ENCODE measurements at regions not wholly inside any gene's neighbourhood (a gene's known extent, or its start where the extent isn't known, plus 50 kb on each side); places are given as distances from the start of the nearest gene placed in this dataset.

- no peak overlapping the region for H3K27ac ChIP-seq
- ChIA-PET CTCF (no interaction called here), POLR2A (ENCODE audit: low non-redundant PET) (no interaction called here)
- no peak for DNase-seq (ENCODE audit: low spot score)
- no peak for TF ChIP-seq CTCF (conservative IDR thresholded peaks at IDR 0.05; ENCODE audit: low read depth)
Measured at GRCh38 chr10:52635651-52636050, 136.9 kb downstream of the MBL2 start.

DNA sequence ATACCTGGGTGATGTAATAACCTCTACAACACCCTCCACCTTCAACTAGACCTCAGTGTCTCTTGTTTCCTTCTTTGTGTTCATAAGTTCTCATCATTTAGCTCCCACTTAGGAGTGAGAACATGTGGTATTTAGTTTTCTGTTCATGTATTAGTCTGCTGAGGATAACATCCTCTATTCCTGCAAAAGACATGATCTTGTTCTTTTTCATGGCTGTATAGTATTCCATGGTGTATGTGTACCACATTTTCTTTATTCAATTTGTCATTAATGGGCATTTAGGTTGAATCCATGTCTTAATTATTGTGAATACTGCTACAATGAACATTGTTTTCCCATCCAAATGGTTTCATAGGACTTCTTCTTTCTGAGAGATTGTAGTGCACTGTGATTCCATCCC is 135.7 kb downstream of the MBL2 start:
- ChIA-PET CTCF (no interaction called here), POLR2A (ENCODE audit: low non-redundant PET) (no interaction called here)
- no peak overlapping the region for H3K27ac ChIP-seq
- DNase-seq (ENCODE audit: low spot score): no peak
- no peak for TF ChIP-seq CTCF (conservative IDR thresholded peaks at IDR 0.05; ENCODE audit: low read depth)

DNA sequence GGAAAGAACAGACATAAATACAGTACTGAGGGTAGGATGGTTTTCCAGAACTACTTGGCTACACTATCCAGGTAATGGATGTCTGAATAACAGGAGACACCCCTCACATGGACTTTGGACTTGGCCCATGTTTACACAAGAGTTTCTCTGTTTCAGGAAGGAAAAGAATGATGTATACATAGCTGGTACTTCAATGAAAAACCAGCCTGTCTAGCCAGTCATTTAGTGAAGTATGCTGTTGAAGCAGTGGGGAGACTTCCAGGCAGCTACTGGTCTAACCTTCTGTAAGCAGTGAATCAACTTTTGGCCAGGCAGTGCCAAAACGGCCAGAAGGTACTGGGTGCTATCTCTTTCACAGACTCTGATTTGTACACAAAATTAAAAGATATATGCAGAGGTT is 135.0 kb downstream of the MBL2 start:
- CTCF ChIA-PET: no interaction called here
- POLR2A ChIA-PET (ENCODE audit: low non-redundant PET): no interaction called here
- no peak overlapping the region for H3K27ac ChIP-seq
- no peak for DNase-seq (ENCODE audit: low spot score)
- TF ChIP-seq CTCF (conservative IDR thresholded peaks at IDR 0.05; ENCODE audit: low read depth): no peak

DNA sequence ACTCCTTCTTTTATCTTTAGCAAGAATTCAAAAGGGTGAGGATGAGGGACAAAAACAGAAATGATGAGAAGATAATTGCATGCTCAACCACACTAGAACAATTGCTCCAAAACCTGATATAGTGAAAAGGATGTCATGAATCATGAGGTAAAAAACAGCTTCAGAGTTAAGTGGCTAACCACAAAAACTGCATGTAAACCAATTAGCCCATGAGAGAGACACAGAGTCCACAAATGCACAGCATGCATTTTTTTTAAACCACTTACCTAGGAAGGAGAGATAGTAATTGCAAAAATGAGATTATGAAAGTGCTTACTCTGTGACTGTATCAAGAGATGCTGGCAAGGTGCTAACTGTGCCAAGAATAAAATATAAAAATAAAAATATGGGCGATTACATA is 132.9 kb downstream of the MBL2 start:
- no peak for TF ChIP-seq CTCF (conservative IDR thresholded peaks at IDR 0.05; ENCODE audit: low read depth)
- ChIA-PET CTCF (no interaction called here), POLR2A (ENCODE audit: low non-redundant PET) (no interaction called here)
- H3K27ac ChIP-seq: no peak overlapping the region
- no peak for DNase-seq (ENCODE audit: low spot score)

DNA sequence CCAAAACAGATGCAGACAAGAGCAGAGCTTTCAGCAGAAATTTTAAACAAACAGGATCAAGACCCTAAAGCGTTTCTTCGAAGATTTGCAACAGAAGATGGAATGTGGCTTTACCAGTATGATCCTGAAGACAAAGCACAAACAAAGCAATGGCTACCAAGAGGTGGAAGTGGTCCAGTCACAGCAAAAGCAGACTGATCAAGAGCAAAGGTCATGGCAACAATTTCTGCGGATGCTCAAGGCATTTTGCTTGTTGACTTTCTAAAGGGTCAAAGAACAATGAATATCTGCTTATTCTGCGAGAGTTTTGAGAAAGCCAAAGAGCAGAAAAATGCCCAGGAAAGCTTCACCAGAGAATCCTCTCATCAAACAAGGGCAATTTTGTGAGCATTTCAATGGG is 130.4 kb downstream of the MBL2 start:
- CTCF ChIA-PET: no interaction called here
- DNase-seq (ENCODE audit: low spot score): no peak
- no peak overlapping the region for H3K27ac ChIP-seq
- no peak for TF ChIP-seq CTCF (conservative IDR thresholded peaks at IDR 0.05; ENCODE audit: low read depth)
- POLR2A ChIA-PET (ENCODE audit: low non-redundant PET): no interaction called here

- POLR2A ChIA-PET (ENCODE audit: low non-redundant PET): no interaction called here
- TF ChIP-seq CTCF (conservative IDR thresholded peaks at IDR 0.05; ENCODE audit: low read depth): peak; percentile 74
- peak; percentile 36 for DNase-seq (ENCODE audit: low spot score)
Measured at GRCh38 chr10:52644373-52645186, 128.0 kb downstream of the MBL2 start.

More at GRCh38 chr10:52644373-52645186, 128.0 kb downstream of the MBL2 start:
- CTCF ChIA-PET: interaction anchor here (0.5 to 2.5 kb wide), 13 partner anchors 10 to 1589 kb away, joined by 3 to 34 read pairs (median 4); no protein-coding TSS in a partner anchor
- H3K27ac ChIP-seq: no peak overlapping the region
